HG03575 (cell line): ENCODE measurements at regions not wholly inside any gene's neighbourhood (a gene's known extent, or its start where the extent isn't known, plus 50 kb on each side); places are given as distances from the start of the nearest gene placed in this dataset.

Experiments used
- ATAC-seq: cut with Tn5 transposase; IDR thresholded peaks from one replicate; pipeline ENCODE4 v1.9.1; 2021; ENCODE audit not compliant: unreplicated experiment, insufficient number of reproducible peaks, low FRiP score; ENCODE audit errors: extremely low read depth

GRCh38 chr2:41087946-41088345, 636.1 kb upstream of the SLC8A1 start:
- no peak for ATAC-seq

GRCh38 chr2:41101281-41101680, 649.4 kb upstream of the SLC8A1 start:
- no peak for ATAC-seq

DNA sequence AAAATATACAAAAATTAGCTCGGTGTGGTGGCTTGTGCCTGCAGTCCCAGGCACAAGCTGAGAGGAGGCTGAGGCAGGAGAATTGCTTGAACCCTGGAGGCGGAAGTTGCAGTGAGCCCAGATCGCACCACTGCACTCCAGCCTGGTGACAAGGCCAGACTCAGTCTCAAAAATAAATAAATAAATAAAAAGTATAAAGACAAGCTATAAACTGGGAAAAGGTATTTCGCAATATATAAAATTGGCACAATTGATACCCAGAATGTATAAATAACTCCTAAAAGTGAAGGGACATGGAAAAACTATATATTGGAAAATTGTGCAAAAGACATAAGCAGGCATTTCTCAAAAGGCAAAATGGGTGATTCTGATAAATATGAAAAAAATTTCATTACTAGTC, 657.9 kb upstream of the SLC8A1 start:
- ATAC-seq, result no peak

- no peak for ATAC-seq
These were observed 660.1 kb upstream of the SLC8A1 start for GRCh38 chr2:41111836-41112627.

GRCh38 chr2:41116106-41116797, 664.4 kb upstream of the SLC8A1 start:
- ATAC-seq, result no peak

DNA sequence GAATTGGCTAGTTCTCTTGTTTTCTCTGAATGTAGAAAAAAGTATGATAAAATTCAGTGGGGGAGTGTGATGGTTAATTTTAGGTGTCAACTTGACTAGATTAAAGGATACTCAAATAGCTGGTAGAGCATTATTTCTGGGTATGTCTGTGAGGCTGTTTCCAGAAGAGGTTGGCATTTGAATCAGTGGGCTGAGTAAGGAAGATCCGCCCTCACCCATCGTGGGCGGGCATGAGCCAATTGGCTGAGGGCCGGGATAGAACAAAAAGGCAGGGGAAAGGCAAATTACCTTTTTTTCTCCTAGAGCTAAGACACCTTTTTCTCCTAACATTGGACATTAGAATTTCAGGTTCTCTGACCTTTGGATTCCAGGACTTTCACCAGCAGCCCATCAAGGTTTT, 667.6 kb upstream of the SLC8A1 start:
- no peak for ATAC-seq

DNA sequence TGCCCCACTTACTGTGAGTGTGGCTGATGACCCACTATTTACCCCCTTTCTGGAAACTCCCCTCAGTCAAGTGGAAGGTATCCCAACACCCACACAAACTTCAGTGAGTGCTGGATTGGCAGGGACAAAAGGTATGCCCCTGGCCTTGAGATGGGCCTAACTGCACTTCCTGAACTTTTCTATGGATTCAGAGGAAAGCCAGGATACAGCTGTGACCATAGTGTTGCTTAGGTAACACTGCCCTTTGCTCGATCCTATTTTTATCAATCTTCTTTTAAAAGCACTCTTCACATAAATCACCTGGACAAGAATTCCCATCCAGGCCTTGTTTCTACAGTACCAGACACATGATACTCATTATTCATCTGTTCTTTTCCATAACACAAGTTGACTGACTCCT, 671.5 kb upstream of the SLC8A1 start:
- no peak for ATAC-seq

- ATAC-seq, result no peak
These were observed 675.5 kb upstream of the SLC8A1 start for GRCh38 chr2:41127351-41127750.

GRCh38 chr2:41129988-41130387, 678.1 kb upstream of the SLC8A1 start:
- no peak for ATAC-seq

- no peak for ATAC-seq
These were observed 685.1 kb upstream of the SLC8A1 start for GRCh38 chr2:41137031-41137430.

GRCh38 chr2:41141146-41141791, 689.4 kb upstream of the SLC8A1 start:
- ATAC-seq, result no peak

- no peak for ATAC-seq
These were observed 690.6 kb upstream of the SLC8A1 start for GRCh38 chr2:41142478-41142877.

DNA sequence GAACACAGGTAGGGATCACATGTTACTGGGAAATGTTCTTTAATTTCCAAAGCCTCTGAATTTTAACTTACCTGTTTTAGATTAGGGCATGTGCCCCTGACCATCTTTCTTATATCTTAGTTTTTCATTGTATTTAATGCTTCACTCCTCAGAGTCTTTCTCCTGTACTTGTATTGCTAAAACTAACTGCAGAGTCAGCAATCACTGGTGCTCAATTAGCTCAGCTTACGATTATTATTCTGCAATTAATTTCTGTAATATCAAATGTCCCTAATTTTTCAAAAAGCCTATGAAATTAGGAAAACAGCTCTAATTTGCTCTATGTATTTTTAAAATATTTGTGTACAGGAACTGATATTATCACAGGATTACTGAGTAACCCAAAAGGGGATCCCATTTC, 693.2 kb upstream of the SLC8A1 start:
- no peak for ATAC-seq

DNA sequence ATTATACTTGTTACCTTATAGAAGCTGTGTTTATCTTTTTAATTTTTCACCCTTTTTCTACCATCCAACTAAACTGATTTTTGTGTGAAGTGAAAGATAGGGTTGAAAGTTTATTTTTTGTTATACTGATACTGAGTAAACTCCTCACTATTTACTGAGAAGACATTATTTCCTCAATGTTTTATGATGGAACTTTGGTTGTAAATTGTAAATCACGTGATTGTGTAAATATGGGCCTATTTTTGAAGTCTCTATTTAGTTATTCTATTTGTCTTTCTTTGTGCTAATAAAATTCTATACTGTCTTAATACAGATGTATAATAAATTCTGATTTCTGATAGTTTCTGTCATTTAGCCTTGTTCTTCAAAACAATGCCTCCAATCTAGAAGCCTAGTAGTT, 697.2 kb upstream of the SLC8A1 start:
- ATAC-seq, result no peak

- ATAC-seq, result no peak
These were observed 699.9 kb upstream of the SLC8A1 start for GRCh38 chr2:41151746-41152145.

- ATAC-seq, result no peak
These were observed 700.4 kb upstream of the SLC8A1 start for GRCh38 chr2:41152318-41152717.

GRCh38 chr2:41160439-41160838, 708.5 kb upstream of the SLC8A1 start:
- ATAC-seq, result no peak

- no peak for ATAC-seq
These were observed 715.1 kb upstream of the SLC8A1 start for GRCh38 chr2:41167014-41167413.

DNA sequence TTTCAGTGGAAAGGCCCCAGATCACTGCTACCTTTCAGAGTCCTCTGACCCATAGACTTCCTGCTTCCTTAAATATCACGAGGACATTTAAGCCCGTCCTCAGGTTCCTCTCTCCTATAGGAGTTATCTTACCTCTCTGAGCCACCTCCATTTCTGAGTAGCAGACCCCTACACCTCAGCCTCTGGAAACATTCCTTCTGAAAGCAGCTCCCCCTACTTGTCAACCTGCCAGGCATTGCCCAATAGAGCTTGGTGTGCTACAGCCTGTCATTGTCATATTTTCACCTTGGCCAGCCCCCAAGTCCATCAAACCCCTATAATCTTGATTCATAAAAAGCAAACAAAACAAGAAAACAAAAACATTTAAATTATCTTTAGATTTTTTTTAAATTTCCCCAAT, 717.9 kb upstream of the SLC8A1 start:
- ATAC-seq, result no peak

DNA sequence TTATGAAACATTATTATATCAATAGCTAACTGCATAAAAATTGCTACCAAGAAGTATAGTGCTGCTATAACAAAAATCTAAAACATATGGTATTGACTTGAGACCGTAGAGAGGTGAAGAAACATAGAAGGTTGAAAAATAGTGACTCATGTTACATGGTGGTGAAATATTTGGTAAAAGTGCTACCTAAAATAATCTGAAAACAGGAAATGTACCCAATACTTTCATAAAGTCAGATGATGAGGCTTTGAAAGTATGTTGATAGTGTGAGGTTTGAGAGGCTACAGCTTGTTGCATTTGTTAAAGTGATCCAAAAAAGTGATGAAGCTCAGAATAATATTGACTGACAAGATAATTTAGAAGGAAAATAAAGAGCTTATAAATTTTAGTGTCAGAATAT, 718.7 kb upstream of the SLC8A1 start:
- no peak for ATAC-seq
